ENCODE measurements at regions not wholly inside any gene's neighbourhood (a gene's known extent, or its start where the extent isn't known, plus 50 kb on each side); places are given as distances from the start of the nearest gene placed in this dataset.

- TF ChIP-seq SUZ12 (IDR thresholded peaks at IDR 0.05; ENCODE audit: extremely low read depth, insufficient read depth, insufficient read length), result no peak
- no peak for TF ChIP-seq YY1 (IDR thresholded peaks at IDR 0.05; ENCODE audit: insufficient read depth, insufficient read length)
Measured at GRCh38 chr16:5508371-5508770, 410.8 kb upstream of the EEF2KMT start.
